HEK293T (cell line): ENCODE measurements at regions not wholly inside any gene's neighbourhood (a gene's known extent, or its start where the extent isn't known, plus 50 kb on each side); places are given as distances from the start of the nearest gene placed in this dataset.

Experiments
- ARNT ChIP-seq: fragments of 450-650 bp; IDR thresholded peaks from 2 replicates; pipeline ENCODE4 v1.6.1; 2017; ENCODE audit warnings: mild to moderate bottlenecking
- ELF4 ChIP-seq: fragments of 450-650 bp; IDR thresholded peaks from 2 replicates; pipeline ENCODE4 v1.6.1; 2017; ENCODE audit warnings: antibody characterized with exemption
- FOXK2 ChIP-seq: fragments of 450-650 bp; IDR thresholded peaks from 2 replicates; pipeline ENCODE4 v1.6.1; 2016; ENCODE audit warnings: mild to moderate bottlenecking
- FOXM1 ChIP-seq: fragments of 450-650 bp; IDR thresholded peaks from 2 replicates; pipeline ENCODE4 v1.6.1; 2017; ENCODE audit warnings: mild to moderate bottlenecking, borderline replicate concordance
- LEF1 ChIP-seq: fragments of 450-650 bp; IDR thresholded peaks from 2 replicates; pipeline ENCODE4 v1.6.1; 2017; ENCODE audit warnings: mild to moderate bottlenecking, borderline replicate concordance
- NFRKB ChIP-seq: fragments of 450-650 bp; IDR thresholded peaks from 2 replicates; pipeline ENCODE4 v1.6.1; 2016; ENCODE audit warnings: mild to moderate bottlenecking, moderate library complexity
- SP1 ChIP-seq: fragments of 450-650 bp; IDR thresholded peaks from 2 replicates; pipeline ENCODE4 v1.6.1; 2017
- ZNF384 ChIP-seq: fragments of 450-650 bp; IDR thresholded peaks from 2 replicates; pipeline ENCODE4 v1.6.1; 2016

GRCh38 chr13:107518292-107518691 is 697.0 kb downstream of the LIG4 start:
- no peak for TF ChIP-seq SP1
- no peak for TF ChIP-seq ARNT
- TF ChIP-seq LEF1, result no peak
- TF ChIP-seq ZNF384, result no peak
- no peak for TF ChIP-seq FOXK2
- TF ChIP-seq NFRKB, result no peak
- no peak for TF ChIP-seq ELF4
- TF ChIP-seq FOXM1, result no peak
